HCT116 (cell line): ENCODE measurements at regions not wholly inside any gene's neighbourhood (a gene's known extent, or its start where the extent isn't known, plus 50 kb on each side); places are given as distances from the start of the nearest gene placed in this dataset.

ENCODE experiments used
- ATAC-seq: fragments of 200-7000 bp; cut with Tn5 transposase; 2 replicates; pipeline ENCODE4 v1.9.1; 2020; ENCODE audit warnings: mild to moderate bottlenecking, moderate library complexity
- BruUV-seq: library from RNA; stranded (reverse); fragments of 400-500 nt; replicated peaks from 2 replicates; lab custom pipeline; 2021; lab: Mats Ljungman, UMichigan
- CTCF ChIA-PET: fragments of 300-600 bp; sonication (Branson Sonifier 250); formaldehyde crosslinking; loops from one replicate; lab custom pipeline; 2021; ENCODE audit warnings: antibody characterized with exemption; lab: Charles Lee
- POLR2A ChIA-PET: fragments of 300-600, 350-600 bp; sonication (Branson Sonifier 250); formaldehyde crosslinking; loops from one replicate; lab custom pipeline; 2021; ENCODE audit warnings: antibody characterized with exemption; lab: Charles Lee
- RAD21 ChIA-PET, 2 experiments: fragments of 300-600 bp; sonication (Branson Sonifier 250); formaldehyde crosslinking; loops; one replicate each; lab custom pipeline; 2023; ENCODE audit warnings: low total read pairs in 2 of 2; ENCODE audit not compliant: uncharacterized antibody in 2 of 2, unreplicated experiment in 2 of 2, low non-redundant PET in 1 of 2; lab: Charles Lee
- DNase-seq: peaks from one replicate; pipeline ENCODE4 v3.0.0-alpha.2; 2010; ENCODE audit warnings: low read depth, low spot score
- H2AFZ ChIP-seq: fragments of 200-600 bp; shearing (Covaris generic), sonication (generic); 2 replicates; pipeline ENCODE4 v1.6.1; 2017; ENCODE audit warnings: low read depth, mixed run types, mixed read lengths, antibody characterized with exemption, low read length; ENCODE audit not compliant: poor library complexity, severe bottlenecking
- H3K27ac ChIP-seq: 2 replicates; pipeline ENCODE4 v1.5.1; 2012; ENCODE audit warnings: low read depth, low read length
- H3K27me3 ChIP-seq: fragments of 200-600 bp; sonication (generic); 2 replicates; pipeline ENCODE4 v1.6.1; 2016; ENCODE audit warnings: mixed run types, low read length, mixed read lengths; ENCODE audit not compliant: insufficient read depth
- H3K36me3 ChIP-seq, 2 experiments: fragments of 200-500 bp in 1 of 2; fragments of 200-600 bp in 1 of 2; sonication (Bioruptor generic) in 1 of 2; sonication (generic) in 1 of 2; 2 replicates each; pipeline versions ENCODE4 v1.5.1 to v1.6.1; 2014 to 2016; ENCODE audit warnings: low read length in 2 of 2, inconsistent platforms in 1 of 2, mixed read lengths in 1 of 2, mixed run types in 1 of 2; ENCODE audit not compliant: insufficient read depth in 2 of 2, control insufficient read depth in 1 of 2
- H3K4me1 ChIP-seq, 2 experiments: fragments of 200-600 bp in 1 of 2; sonication (generic) in 1 of 2; 2 replicates each; pipeline versions ENCODE4 v1.5.1 to v1.6.1; 2012 to 2017; ENCODE audit warnings: low read length in 2 of 2, inconsistent platforms in 1 of 2, mild to moderate bottlenecking in 1 of 2, mixed read lengths in 1 of 2, mixed run types in 1 of 2, moderate library complexity in 1 of 2; ENCODE audit not compliant: insufficient read depth in 2 of 2, control insufficient read depth in 1 of 2
- H3K4me2 ChIP-seq: fragments of 200-600 bp; sonication (generic); 2 replicates; pipeline ENCODE4 v1.6.1; 2017; ENCODE audit warnings: mixed run types, low read length, mixed read lengths
- H3K4me3 ChIP-seq, 2 experiments: fragments of 200-600 bp in 1 of 2; sonication (generic) in 1 of 2; replicated peaks in 1 of 2; 2 replicates each; pipeline ENCODE4 v1.5.1; 2011 to 2016; ENCODE audit warnings: low read length in 2 of 2, control low read depth in 1 of 2, low read depth in 1 of 2, mild to moderate bottlenecking in 1 of 2, mixed read lengths in 1 of 2, mixed run types in 1 of 2
- H3K79me2 ChIP-seq: fragments of 200-600 bp; sonication (generic); 2 replicates; pipeline ENCODE4 v1.6.1; 2017; ENCODE audit warnings: mild to moderate bottlenecking, mixed run types, low read length, moderate library complexity, mixed read lengths; ENCODE audit not compliant: insufficient read depth
- H3K9ac ChIP-seq: fragments of 200-600 bp; sonication (generic); 2 replicates; pipeline ENCODE4 v1.6.1; 2016; ENCODE audit warnings: low read length, mixed read lengths
- H3K9me2 ChIP-seq: fragments of 200-600 bp; sonication (generic), shearing (Covaris generic); 2 replicates; pipeline ENCODE4 v1.6.1; 2017; ENCODE audit warnings: mixed run types, mild to moderate bottlenecking, moderate library complexity; ENCODE audit not compliant: insufficient read depth
- H3K9me3 ChIP-seq, 2 experiments: fragments of 200-500 bp in 1 of 2; fragments of 200-600 bp in 1 of 2; sonication (Bioruptor generic) in 1 of 2; sonication (generic) in 1 of 2; 2 replicates each; pipeline ENCODE4 v1.6.1; 2014 to 2017; ENCODE audit warnings: low read length in 2 of 2, mixed read lengths in 2 of 2, inconsistent platforms in 1 of 2, low read depth in 1 of 2, mild to moderate bottlenecking in 1 of 2, mixed run types in 1 of 2, moderate library complexity in 1 of 2; ENCODE audit not compliant: control insufficient read depth in 1 of 2, insufficient read depth in 1 of 2
- H4K20me1 ChIP-seq: fragments of 200-600 bp; sonication (generic), shearing (Covaris generic); 2 replicates; pipeline ENCODE4 v1.6.1; 2017; ENCODE audit warnings: mixed run types, mild to moderate bottlenecking, moderate library complexity; ENCODE audit not compliant: insufficient read depth
- CEBPB ChIP-seq: IDR thresholded peaks from 2 replicates; pipeline ENCODE4 v1.6.1; 2012; ENCODE audit warnings: low read depth
- CTCF ChIP-seq, 3 experiments: fragments of 200-600 bp in 1 of 3; sonication (generic) in 1 of 3; IDR thresholded peaks in 2 of 3; conservative IDR thresholded peaks in 1 of 3; 2 replicates each; pipeline ENCODE4 v1.5.1; 2012 to 2017; ENCODE audit warnings: low read depth in 2 of 3, low read length in 2 of 3, antibody characterized with exemption in 1 of 3, borderline replicate concordance in 1 of 3, control low read depth in 1 of 3, mild to moderate bottlenecking in 1 of 3, mixed read lengths in 1 of 3, mixed run types in 1 of 3, moderate library complexity in 1 of 3; ENCODE audit not compliant: insufficient read depth in 1 of 3
- EZH2 ChIP-seq: fragments of 200-600 bp; sonication (generic); IDR thresholded peaks from 2 replicates; pipeline ENCODE4 v1.6.1; 2017; ENCODE audit warnings: antibody characterized with exemption, mixed run types
- RAD21 ChIP-seq: IDR thresholded peaks from 2 replicates; pipeline ENCODE4 v1.6.1; 2012; ENCODE audit warnings: low read depth, mild to moderate bottlenecking
- SP1 ChIP-seq: IDR thresholded peaks from 2 replicates; pipeline ENCODE4 v1.6.1; 2012; ENCODE audit warnings: low read depth
- ZFX ChIP-seq: fragments of 450-650 bp; IDR thresholded peaks from 2 replicates; pipeline ENCODE4 v1.6.1; 2017
- intact Hi-C: fragments of 100-400 bp; cut with micrococcal nuclease; formaldehyde crosslinking; loops from 2 replicates; pipeline ENCODE4 v1.10.0; 2022
- TF ChIP-seq, protein P1 (sequence below): IDR thresholded peaks from 2 replicates; pipeline ENCODE4 v1.6.1; 2012; ENCODE audit warnings: low read depth
- TF ChIP-seq, protein P2 (sequence below): IDR thresholded peaks from 2 replicates; pipeline ENCODE4 v1.6.1; 2012

- Histone ChIP-seq H3K79me2 (no peaks in the 10 kb centered on the region), H3K9me3 (peaks cover 0 to 2% of the 10 kb centered on the region in 2 experiments; a peak in 1 of 4 replicates), H3K9me2 (no peaks in the 10 kb centered on the region), H3K27me3 (no peaks in the 10 kb centered on the region), H3K9ac (no peak overlapping the region), H3K4me2 (no peak overlapping the region), H3K27ac (no peak overlapping the region), H3K36me3 (no peaks in the 10 kb centered on the region), H4K20me1 (no peaks in the 10 kb centered on the region), H3K4me3 (no peak overlapping the region), H3K4me1 (no peaks in the 10 kb centered on the region), H2AFZ (peak overlapping the region; percentile 65)
- no peak for ATAC-seq
- no TSS peak for BruUV-seq
- intact Hi-C loops, result loop anchor here (1.0 to 2.0 kb wide), 4 partner anchors 270 to 558 kb away; no protein-coding TSS in a partner anchor
- ChIA-PET POLR2A (no interaction called here), CTCF (interaction anchor here (0.7 to 2.4 kb wide), 8 partner anchors 10 to 534 kb away, joined by 3 to 7 read pairs (median 3); no protein-coding TSS in a partner anchor), RAD21 (interaction anchor here in 1 of 2 experiments (0.6 kb wide), 1 partner anchor 44 kb away, joined by 5 read pairs; no protein-coding TSS in a partner anchor)
- no peak for TF ChIP-seq SP1
- TF ChIP-seq CTCF (IDR thresholded peaks at IDR 0.05 in 2 of 3, conservative IDR thresholded peaks at IDR 0.05 in 1 of 3; ENCODE audit: borderline replicate concordance in 1 of 3, insufficient read depth in 1 of 3, low read depth in 2 of 3, low read length in 2 of 3), result peak; percentile 54 to 73 (median 65); a peak in 5 of 6 replicates
- peak; percentile 74 for TF ChIP-seq RAD21
- DNase-seq, result peak; percentile 21
Measured at GRCh38 chr4:123661080-123661737, 264.6 kb downstream of the SPRY1 start.

GRCh38 chr4:123662827-123663226 is 266.2 kb downstream of the SPRY1 start:
- H3K9me3 ChIP-seq, result no peaks in the 10 kb centered on the region
- H3K4me3 ChIP-seq, result no peak overlapping the region
- no peaks in the 10 kb centered on the region for H3K4me1 ChIP-seq
- ChIA-PET POLR2A (no interaction called here), RAD21 (no interaction called here), CTCF (interaction anchor here (2.4 kb wide), 1 partner anchor 8 kb away, joined by 7 read pairs; no protein-coding TSS in a partner anchor)
- H3K9me2 ChIP-seq, result no peaks in the 10 kb centered on the region
- H3K79me2 ChIP-seq, result no peaks in the 10 kb centered on the region
- BruUV-seq, result no TSS peak
- H3K36me3 ChIP-seq, result no peaks in the 10 kb centered on the region
- ATAC-seq (no peak), DNase-seq (no peak)
- H4K20me1 ChIP-seq, result no peaks in the 10 kb centered on the region
- H3K27ac ChIP-seq, result no peak overlapping the region
- H3K27me3 ChIP-seq, result no peaks in the 10 kb centered on the region
- intact Hi-C loops, result no loop called here
- H2AFZ ChIP-seq, result no peak overlapping the region
- H3K4me2 ChIP-seq, result no peak overlapping the region
- no peak overlapping the region for H3K9ac ChIP-seq
- TF ChIP-seq, protein P1, sequence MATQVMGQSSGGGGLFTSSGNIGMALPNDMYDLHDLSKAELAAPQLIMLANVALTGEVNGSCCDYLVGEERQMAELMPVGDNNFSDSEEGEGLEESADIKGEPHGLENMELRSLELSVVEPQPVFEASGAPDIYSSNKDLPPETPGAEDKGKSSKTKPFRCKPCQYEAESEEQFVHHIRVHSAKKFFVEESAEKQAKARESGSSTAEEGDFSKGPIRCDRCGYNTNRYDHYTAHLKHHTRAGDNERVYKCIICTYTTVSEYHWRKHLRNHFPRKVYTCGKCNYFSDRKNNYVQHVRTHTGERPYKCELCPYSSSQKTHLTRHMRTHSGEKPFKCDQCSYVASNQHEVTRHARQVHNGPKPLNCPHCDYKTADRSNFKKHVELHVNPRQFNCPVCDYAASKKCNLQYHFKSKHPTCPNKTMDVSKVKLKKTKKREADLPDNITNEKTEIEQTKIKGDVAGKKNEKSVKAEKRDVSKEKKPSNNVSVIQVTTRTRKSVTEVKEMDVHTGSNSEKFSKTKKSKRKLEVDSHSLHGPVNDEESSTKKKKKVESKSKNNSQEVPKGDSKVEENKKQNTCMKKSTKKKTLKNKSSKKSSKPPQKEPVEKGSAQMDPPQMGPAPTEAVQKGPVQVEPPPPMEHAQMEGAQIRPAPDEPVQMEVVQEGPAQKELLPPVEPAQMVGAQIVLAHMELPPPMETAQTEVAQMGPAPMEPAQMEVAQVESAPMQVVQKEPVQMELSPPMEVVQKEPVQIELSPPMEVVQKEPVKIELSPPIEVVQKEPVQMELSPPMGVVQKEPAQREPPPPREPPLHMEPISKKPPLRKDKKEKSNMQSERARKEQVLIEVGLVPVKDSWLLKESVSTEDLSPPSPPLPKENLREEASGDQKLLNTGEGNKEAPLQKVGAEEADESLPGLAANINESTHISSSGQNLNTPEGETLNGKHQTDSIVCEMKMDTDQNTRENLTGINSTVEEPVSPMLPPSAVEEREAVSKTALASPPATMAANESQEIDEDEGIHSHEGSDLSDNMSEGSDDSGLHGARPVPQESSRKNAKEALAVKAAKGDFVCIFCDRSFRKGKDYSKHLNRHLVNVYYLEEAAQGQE, result no peak
- TF ChIP-seq EZH2 (no peak), CEBPB (no peak), ZFX (no peak)
- TF ChIP-seq, protein P2, sequence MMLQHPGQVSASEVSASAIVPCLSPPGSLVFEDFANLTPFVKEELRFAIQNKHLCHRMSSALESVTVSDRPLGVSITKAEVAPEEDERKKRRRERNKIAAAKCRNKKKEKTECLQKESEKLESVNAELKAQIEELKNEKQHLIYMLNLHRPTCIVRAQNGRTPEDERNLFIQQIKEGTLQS, result no peak
